GM10266 (cell line): ENCODE measurements at regions not wholly inside any gene's neighbourhood (a gene's known extent, or its start where the extent isn't known, plus 50 kb on each side); places are given as distances from the start of the nearest gene placed in this dataset.
"Not testable (repeated sequence)": the region's sequence is repeated elsewhere in the genome, so short reads cannot be mapped to it uniquely, and the experiment has no call there.

Experiments used
- DNase-seq: peaks from one replicate; pipeline ENCODE4 v3.0.0; 2012; ENCODE audit errors: extremely low spot score
- TF ChIP-seq, protein P1 (sequence below): IDR thresholded peaks from 2 replicates; pipeline ENCODE4 v1.5.1; 2012; ENCODE audit warnings: mild to moderate bottlenecking, low read depth; ENCODE audit not compliant: control insufficient read depth, insufficient read depth; ENCODE audit errors: missing control alignments

DNA sequence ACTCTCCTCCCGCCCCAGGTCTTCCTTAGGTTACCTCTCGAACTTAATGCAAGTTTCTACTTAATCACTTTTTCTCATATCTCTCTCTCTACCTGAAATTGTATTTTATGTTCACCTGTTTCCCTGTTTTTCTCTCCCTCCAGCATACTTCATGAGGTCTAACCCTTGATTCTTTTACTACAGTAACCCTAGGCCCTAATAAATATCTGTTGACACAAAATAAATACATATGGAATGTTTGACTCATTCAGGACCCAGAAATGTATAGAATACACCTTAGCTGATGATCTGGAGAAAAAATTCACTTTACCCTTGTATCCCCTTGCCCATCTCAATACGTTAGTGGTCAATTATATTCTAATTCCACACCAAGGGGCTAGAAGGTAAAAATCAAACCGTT lies 250.9 kb upstream of the PTGER4 start:
- DNase-seq: no peak
- TF ChIP-seq, protein P1, sequence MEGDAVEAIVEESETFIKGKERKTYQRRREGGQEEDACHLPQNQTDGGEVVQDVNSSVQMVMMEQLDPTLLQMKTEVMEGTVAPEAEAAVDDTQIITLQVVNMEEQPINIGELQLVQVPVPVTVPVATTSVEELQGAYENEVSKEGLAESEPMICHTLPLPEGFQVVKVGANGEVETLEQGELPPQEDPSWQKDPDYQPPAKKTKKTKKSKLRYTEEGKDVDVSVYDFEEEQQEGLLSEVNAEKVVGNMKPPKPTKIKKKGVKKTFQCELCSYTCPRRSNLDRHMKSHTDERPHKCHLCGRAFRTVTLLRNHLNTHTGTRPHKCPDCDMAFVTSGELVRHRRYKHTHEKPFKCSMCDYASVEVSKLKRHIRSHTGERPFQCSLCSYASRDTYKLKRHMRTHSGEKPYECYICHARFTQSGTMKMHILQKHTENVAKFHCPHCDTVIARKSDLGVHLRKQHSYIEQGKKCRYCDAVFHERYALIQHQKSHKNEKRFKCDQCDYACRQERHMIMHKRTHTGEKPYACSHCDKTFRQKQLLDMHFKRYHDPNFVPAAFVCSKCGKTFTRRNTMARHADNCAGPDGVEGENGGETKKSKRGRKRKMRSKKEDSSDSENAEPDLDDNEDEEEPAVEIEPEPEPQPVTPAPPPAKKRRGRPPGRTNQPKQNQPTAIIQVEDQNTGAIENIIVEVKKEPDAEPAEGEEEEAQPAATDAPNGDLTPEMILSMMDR: no peak

DNA sequence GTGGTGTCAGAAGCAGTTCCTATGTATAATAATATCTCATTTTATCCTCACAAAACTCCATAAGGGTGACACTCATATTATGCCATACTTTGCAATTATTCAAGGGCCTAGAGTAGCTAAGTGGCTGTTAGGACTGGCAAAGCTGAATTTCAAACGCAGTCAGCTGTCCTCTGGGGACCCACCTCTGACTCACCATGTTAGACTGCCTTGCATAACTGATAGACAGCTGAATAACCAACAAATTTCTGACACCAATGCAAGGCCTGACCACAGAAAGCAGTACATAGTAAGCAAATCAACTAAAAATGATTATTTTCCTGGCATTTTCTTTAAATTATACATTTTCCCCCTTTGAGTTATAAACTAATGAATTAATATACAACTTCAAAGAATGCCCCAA lies 251.6 kb upstream of the PTGER4 start:
- no peak for DNase-seq

DNA sequence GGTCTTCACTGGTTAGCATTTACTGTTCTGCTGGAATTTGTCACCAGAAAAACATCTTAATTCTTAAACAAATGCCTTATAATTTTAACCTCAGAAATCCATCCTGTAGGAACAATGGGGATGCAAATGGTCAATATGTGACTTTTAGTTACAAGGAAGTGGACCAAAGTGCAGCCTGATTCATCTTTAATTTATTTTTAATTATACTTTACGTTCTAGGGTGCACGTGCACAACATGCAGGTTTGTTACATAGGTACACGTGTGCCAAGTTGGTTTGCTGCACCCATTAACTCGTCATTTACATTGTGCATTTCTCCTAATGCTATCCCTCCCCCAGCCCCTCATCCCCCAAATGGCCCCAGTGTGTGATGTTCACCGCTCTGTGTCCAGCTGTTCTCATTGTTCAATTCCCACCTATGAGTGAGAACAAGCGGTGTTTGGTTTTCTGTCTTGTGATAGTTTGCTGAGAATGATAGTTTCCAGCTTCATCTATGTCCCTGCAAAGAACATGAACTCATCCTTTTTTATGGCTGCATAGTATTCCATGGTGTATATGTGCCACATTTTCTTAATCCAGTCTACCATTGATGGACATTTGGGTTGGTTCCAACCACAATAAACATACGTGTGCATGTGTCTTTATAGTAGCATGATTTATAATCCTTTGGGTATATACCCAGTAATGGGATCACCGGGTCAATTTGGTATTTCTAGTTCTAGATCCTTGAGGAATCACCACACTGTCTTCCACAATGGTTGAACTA lies 262.5 kb upstream of the PTGER4 start:
- not testable (repeated sequence) for DNase-seq

More for the DNA sequence above, 251.6 kb upstream of the PTGER4 start:
- TF ChIP-seq, protein P1: no peak

- DNase-seq: no peak
- TF ChIP-seq, protein P1: no peak
These were observed 263.1 kb upstream of the PTGER4 start for GRCh38 chr5:40416588-40416987.

- TF ChIP-seq, protein P1: no peak
- DNase-seq: no peak
These were observed 263.6 kb upstream of the PTGER4 start for GRCh38 chr5:40416098-40416497.

- no peak for DNase-seq
- TF ChIP-seq, protein P1: no peak
These were observed 264.8 kb upstream of the PTGER4 start for GRCh38 chr5:40414922-40415321.

- TF ChIP-seq, protein P1: no peak
- no peak for DNase-seq
These were observed 266.0 kb upstream of the PTGER4 start for GRCh38 chr5:40413743-40414142.
